Ovary (tissue), 3 donors: ENCODE measurements at regions not wholly inside any gene's neighbourhood (a gene's known extent, or its start where the extent isn't known, plus 50 kb on each side); places are given as distances from the start of the nearest gene placed in this dataset.

ENCODE experiments used
- CTCF ChIP-seq, 3 donors: fragments of 450-650 bp in 2 of 3; fragments of 200-600 bp in 1 of 3; IDR thresholded peaks; one replicate each; pipeline versions ENCODE4 v1.5.1 to v1.8.0; 2016 to 2022; ENCODE audit warnings: antibody characterized with exemption in 3 of 3, mild to moderate bottlenecking in 1 of 3
- EP300 ChIP-seq: sonication (generic); formaldehyde crosslinking; IDR thresholded peaks from one replicate; pipeline ENCODE4 v1.6.1; 2017; ENCODE audit warnings: antibody characterized with exemption
- POLR2A ChIP-seq: fragments of 450-650 bp; IDR thresholded peaks from one replicate; pipeline ENCODE4 v1.6.1; 2017; ENCODE audit warnings: antibody characterized with exemption, mild to moderate bottlenecking, moderate library complexity
- donor health status: DM: no; HTN: no; CAD: no.

- TF ChIP-seq CTCF (IDR thresholded peaks at IDR 0.05) (no peak), POLR2A (no peak), EP300 (no peak)
Measured at GRCh38 chr21:17269760-17270159, 243.1 kb upstream of the CXADR start.
